ENCODE measurements at regions not wholly inside any gene's neighbourhood (a gene's known extent, or its start where the extent isn't known, plus 50 kb on each side); places are given as distances from the start of the nearest gene placed in this dataset.

GRCh38 chr10:128400564-128400963 lies 274.3 kb upstream of the MKI67 start:
- TF ChIP-seq CTCF (IDR thresholded peaks at IDR 0.05; ENCODE audit: low read length, missing control alignments), result no peak
- no peak overlapping the region for H3K4me3 ChIP-seq (replicated peaks; ENCODE audit: low read depth, low read length)
- DNase-seq (ENCODE audit: low read depth), result no peak

GRCh38 chr10:128405450-128405849 lies 279.2 kb upstream of the MKI67 start:
- TF ChIP-seq CTCF (IDR thresholded peaks at IDR 0.05; ENCODE audit: low read length, missing control alignments), result no peak
- no peak for DNase-seq (ENCODE audit: low read depth)
- H3K4me3 ChIP-seq (replicated peaks; ENCODE audit: low read depth, low read length), result no peak overlapping the region

- no peak for DNase-seq (ENCODE audit: low read depth)
- TF ChIP-seq CTCF (IDR thresholded peaks at IDR 0.05; ENCODE audit: low read length, missing control alignments), result no peak
- no peak overlapping the region for H3K4me3 ChIP-seq (replicated peaks; ENCODE audit: low read depth, low read length)
Observed at GRCh38 chr10:128411643-128412042, 285.4 kb upstream of the MKI67 start.

GRCh38 chr10:128414568-128414967 lies 288.3 kb upstream of the MKI67 start:
- H3K4me3 ChIP-seq (replicated peaks; ENCODE audit: low read depth, low read length), result no peak overlapping the region
- no peak for DNase-seq (ENCODE audit: low read depth)

GRCh38 chr10:128416231-128416630 lies 290.0 kb upstream of the MKI67 start:
- no peak for TF ChIP-seq CTCF (IDR thresholded peaks at IDR 0.05; ENCODE audit: low read length, missing control alignments)
- no peak overlapping the region for H3K4me3 ChIP-seq (replicated peaks; ENCODE audit: low read depth, low read length)
- no peak for DNase-seq (ENCODE audit: low read depth)

More at GRCh38 chr10:128414568-128414967, 288.3 kb upstream of the MKI67 start:
- TF ChIP-seq CTCF (IDR thresholded peaks at IDR 0.05; ENCODE audit: low read length, missing control alignments), result no peak

GRCh38 chr10:128417826-128418225 lies 291.6 kb upstream of the MKI67 start:
- no peak for DNase-seq (ENCODE audit: low read depth)
- H3K4me3 ChIP-seq (replicated peaks; ENCODE audit: low read depth, low read length), result no peak overlapping the region

More at GRCh38 chr10:128417826-128418225, 291.6 kb upstream of the MKI67 start:
- TF ChIP-seq CTCF (IDR thresholded peaks at IDR 0.05; ENCODE audit: low read length, missing control alignments), result no peak

Data from fibroblast of pulmonary artery (primary cell).